IPS DF 19.7 (cell line): ENCODE measurements at regions not wholly inside any gene's neighbourhood (a gene's known extent, or its start where the extent isn't known, plus 50 kb on each side); places are given as distances from the start of the nearest gene placed in this dataset.
A peak's percentile ranks its signal among the peaks of the same experiment; 100 is the strongest.

ENCODE experiments used
- DNase-seq: peaks from one replicate; pipeline ENCODE4 v3.0.0-alpha.2; 2013; ENCODE audit warnings: low read depth, low spot score

- no peak for DNase-seq
Observed at GRCh38 chr2:129296396-129296795, 683.1 kb upstream of the RAB6C start.

GRCh38 chr2:129296806-129297205 lies 682.7 kb upstream of the RAB6C start:
- no peak for DNase-seq

- DNase-seq: no peak
Observed at GRCh38 chr2:129297430-129297829, 682.0 kb upstream of the RAB6C start.

GRCh38 chr2:129299338-129299737 lies 680.1 kb upstream of the RAB6C start:
- no peak for DNase-seq

GRCh38 chr2:129299756-129300155 lies 679.7 kb upstream of the RAB6C start:
- DNase-seq: no peak

- DNase-seq: no peak
Observed at GRCh38 chr2:129300456-129300855, 679.0 kb upstream of the RAB6C start.

GRCh38 chr2:129301431-129301913 lies 678.0 kb upstream of the RAB6C start:
- DNase-seq: no peak

GRCh38 chr2:129302106-129302505 lies 677.4 kb upstream of the RAB6C start:
- DNase-seq: no peak

GRCh38 chr2:129302561-129303183 lies 676.8 kb upstream of the RAB6C start:
- no peak for DNase-seq

GRCh38 chr2:129314120-129314519 lies 665.3 kb upstream of the RAB6C start:
- no peak for DNase-seq

- no peak for DNase-seq
Observed at GRCh38 chr2:129318581-129319421, 660.7 kb upstream of the RAB6C start.

- DNase-seq: no peak
Observed at GRCh38 chr2:129319422-129319717, 660.1 kb upstream of the RAB6C start.

GRCh38 chr2:129320288-129320687 lies 659.2 kb upstream of the RAB6C start:
- DNase-seq: no peak

- DNase-seq: no peak
Observed at GRCh38 chr2:129324349-129324748, 655.1 kb upstream of the RAB6C start.

GRCh38 chr2:129325151-129325550 lies 654.3 kb upstream of the RAB6C start:
- DNase-seq: no peak

- DNase-seq: no peak
Observed at GRCh38 chr2:129329574-129329973, 649.9 kb upstream of the RAB6C start.

GRCh38 chr2:129330504-129330903 lies 649.0 kb upstream of the RAB6C start:
- DNase-seq: no peak

- DNase-seq: peak; percentile 23
Observed at GRCh38 chr2:129331638-129332037, 647.8 kb upstream of the RAB6C start.

GRCh38 chr2:129334128-129334527 lies 645.3 kb upstream of the RAB6C start:
- no peak for DNase-seq

GRCh38 chr2:129334696-129335410 lies 644.6 kb upstream of the RAB6C start:
- DNase-seq: no peak

GRCh38 chr2:129336276-129336675 lies 643.2 kb upstream of the RAB6C start:
- no peak for DNase-seq

GRCh38 chr2:129337076-129337475 lies 642.4 kb upstream of the RAB6C start:
- no peak for DNase-seq

GRCh38 chr2:129345540-129345939 lies 633.9 kb upstream of the RAB6C start:
- DNase-seq: no peak
